ENCODE measurements at regions not wholly inside any gene's neighbourhood (a gene's known extent, or its start where the extent isn't known, plus 50 kb on each side); places are given as distances from the start of the nearest gene placed in this dataset.

DNA sequence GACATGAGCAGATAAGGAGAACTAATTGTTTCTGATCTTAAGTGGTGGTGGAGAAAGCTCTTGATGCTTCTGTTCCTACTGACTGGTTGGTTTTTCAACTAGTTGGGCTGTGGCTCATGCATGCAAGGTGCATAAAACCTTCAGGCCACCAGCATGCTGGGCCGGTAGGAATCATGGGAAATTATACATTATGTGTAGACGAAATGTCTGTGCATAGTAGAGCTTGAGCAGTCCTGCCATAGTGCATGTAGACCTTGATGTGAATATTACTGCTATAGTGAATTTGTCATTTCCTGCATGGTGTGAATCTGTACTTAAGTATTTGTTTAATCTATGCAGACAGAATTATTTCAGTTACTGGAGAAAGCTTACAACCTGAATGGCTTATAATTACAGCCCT lies 433.6 kb upstream of the ADAMTSL1 start:
- TF ChIP-seq, protein P1, sequence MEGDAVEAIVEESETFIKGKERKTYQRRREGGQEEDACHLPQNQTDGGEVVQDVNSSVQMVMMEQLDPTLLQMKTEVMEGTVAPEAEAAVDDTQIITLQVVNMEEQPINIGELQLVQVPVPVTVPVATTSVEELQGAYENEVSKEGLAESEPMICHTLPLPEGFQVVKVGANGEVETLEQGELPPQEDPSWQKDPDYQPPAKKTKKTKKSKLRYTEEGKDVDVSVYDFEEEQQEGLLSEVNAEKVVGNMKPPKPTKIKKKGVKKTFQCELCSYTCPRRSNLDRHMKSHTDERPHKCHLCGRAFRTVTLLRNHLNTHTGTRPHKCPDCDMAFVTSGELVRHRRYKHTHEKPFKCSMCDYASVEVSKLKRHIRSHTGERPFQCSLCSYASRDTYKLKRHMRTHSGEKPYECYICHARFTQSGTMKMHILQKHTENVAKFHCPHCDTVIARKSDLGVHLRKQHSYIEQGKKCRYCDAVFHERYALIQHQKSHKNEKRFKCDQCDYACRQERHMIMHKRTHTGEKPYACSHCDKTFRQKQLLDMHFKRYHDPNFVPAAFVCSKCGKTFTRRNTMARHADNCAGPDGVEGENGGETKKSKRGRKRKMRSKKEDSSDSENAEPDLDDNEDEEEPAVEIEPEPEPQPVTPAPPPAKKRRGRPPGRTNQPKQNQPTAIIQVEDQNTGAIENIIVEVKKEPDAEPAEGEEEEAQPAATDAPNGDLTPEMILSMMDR (conservative IDR thresholded peaks at IDR 0.05 in 1 of 2, IDR thresholded peaks at IDR 0.05 in 1 of 2; ENCODE audit: low read depth in 1 of 2, low read length in 2 of 2): no peak
- TF ChIP-seq EZH2 (IDR thresholded peaks at IDR 0.05; ENCODE audit: low read length, missing control alignments): no peak
